Non-pigmented ciliary epithelial cell (primary cell): ENCODE measurements at regions not wholly inside any gene's neighbourhood (a gene's known extent, or its start where the extent isn't known, plus 50 kb on each side); places are given as distances from the start of the nearest gene placed in this dataset.
A peak's percentile ranks its signal among the peaks of the same experiment; 100 is the strongest.
"Not testable (repeated sequence)": the region's sequence is repeated elsewhere in the genome, so short reads cannot be mapped to it uniquely, and the experiment has no call there.

Experiments
- DNase-seq: peaks from one replicate; pipeline ENCODE4 v3.0.0-alpha.2; 2010; ENCODE audit warnings: low read depth

- no peak for DNase-seq
These were observed 566.0 kb downstream of the STK39 start for GRCh38 chr2:167681234-167682015.

- DNase-seq, result no peak
These were observed 569.2 kb downstream of the STK39 start for GRCh38 chr2:167678158-167678557.

GRCh38 chr2:167675906-167676305 lies 571.5 kb downstream of the STK39 start:
- DNase-seq, result no peak

GRCh38 chr2:167670588-167670987 lies 576.8 kb downstream of the STK39 start:
- DNase-seq, result no peak

GRCh38 chr2:167653131-167653530 lies 594.3 kb downstream of the STK39 start:
- DNase-seq, result no peak

- DNase-seq, result peak; percentile 32
These were observed 595.0 kb downstream of the STK39 start for GRCh38 chr2:167652401-167652800.

GRCh38 chr2:167651406-167652151 lies 595.8 kb downstream of the STK39 start:
- no peak for DNase-seq

- DNase-seq, result no peak
These were observed 600.8 kb downstream of the STK39 start for GRCh38 chr2:167646557-167646956.

GRCh38 chr2:167640096-167640495 lies 607.3 kb downstream of the STK39 start:
- DNase-seq, result no peak

GRCh38 chr2:167637741-167638140 lies 609.7 kb downstream of the STK39 start:
- DNase-seq, result no peak

GRCh38 chr2:167632271-167632670 lies 615.1 kb downstream of the STK39 start:
- not testable (repeated sequence) for DNase-seq

- DNase-seq, result no peak
These were observed 620.4 kb downstream of the STK39 start for GRCh38 chr2:167626961-167627360.

GRCh38 chr2:167626301-167626700 lies 621.1 kb downstream of the STK39 start:
- no peak for DNase-seq

- no peak for DNase-seq
These were observed 630.4 kb downstream of the STK39 start for GRCh38 chr2:167616997-167617396.

GRCh38 chr2:167613471-167613870 lies 633.9 kb downstream of the STK39 start:
- no peak for DNase-seq

GRCh38 chr2:167608487-167608886 lies 638.9 kb downstream of the STK39 start:
- DNase-seq, result no peak

GRCh38 chr2:167607731-167608130 lies 639.7 kb downstream of the STK39 start:
- no peak for DNase-seq

GRCh38 chr2:167607211-167607610 lies 640.2 kb downstream of the STK39 start:
- DNase-seq, result no peak

GRCh38 chr2:167602122-167602521 lies 645.3 kb downstream of the STK39 start:
- no peak for DNase-seq

- no peak for DNase-seq
These were observed 648.2 kb downstream of the STK39 start for GRCh38 chr2:167599219-167599618.

- no peak for DNase-seq
These were observed 651.4 kb downstream of the STK39 start for GRCh38 chr2:167595839-167596471.

GRCh38 chr2:167595021-167595420 lies 652.4 kb downstream of the STK39 start:
- DNase-seq, result no peak

GRCh38 chr2:167592441-167592840 lies 655.0 kb downstream of the STK39 start:
- DNase-seq, result no peak
